Hematopoietic multipotent progenitor cell treated with erythropoietin and hydrocortisone succinate and interleukin-3 and kit ligand, for 17 days (in vitro differentiated cells): ENCODE measurements at regions not wholly inside any gene's neighbourhood (a gene's known extent, or its start where the extent isn't known, plus 50 kb on each side); places are given as distances from the start of the nearest gene placed in this dataset.

Experiments used
- DNase-seq: peaks from one replicate; pipeline ENCODE4 v3.0.0-alpha.2; 2015; ENCODE audit warnings: low spot score

DNA sequence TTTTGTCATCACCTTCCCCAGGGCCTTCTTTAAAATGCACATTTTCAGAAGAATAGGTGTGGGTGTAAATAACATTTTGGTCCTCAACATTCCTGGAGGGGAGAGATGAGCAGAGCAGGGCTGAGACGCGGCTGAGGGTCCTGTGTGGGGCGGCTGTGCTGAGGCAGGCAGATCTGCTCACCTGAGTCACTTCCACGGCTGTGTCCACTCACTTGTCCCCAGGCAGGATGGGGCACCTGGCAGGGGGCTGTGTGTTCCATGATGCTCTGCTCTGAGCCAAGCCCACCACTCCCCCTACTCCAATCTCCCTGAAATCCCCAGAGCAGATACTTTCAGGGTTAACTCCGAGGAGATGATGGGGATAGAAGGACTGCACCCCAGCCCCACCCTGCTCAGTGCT lies 93.8 kb downstream of the GLRX3 start:
- DNase-seq, result no peak

DNA sequence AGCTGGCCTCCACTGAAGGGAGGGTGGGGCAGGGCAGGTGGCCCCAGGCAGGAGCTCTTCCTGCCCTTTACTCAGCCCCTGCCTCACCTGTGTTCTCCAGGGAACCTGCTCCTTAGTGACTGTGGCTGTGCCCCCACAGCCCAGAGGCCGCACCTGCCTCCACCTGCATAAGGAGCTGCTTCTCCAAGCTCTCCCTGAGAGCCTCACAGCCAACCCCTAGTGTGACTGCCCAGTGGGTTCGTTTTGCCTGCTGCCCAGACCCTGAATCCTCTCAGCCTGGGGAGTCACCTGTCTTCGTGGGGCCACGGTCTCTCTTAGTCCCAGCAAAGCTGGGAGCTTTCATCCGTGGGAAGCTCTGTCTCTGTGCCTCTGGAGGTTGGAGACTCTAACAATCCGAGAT lies 94.4 kb downstream of the GLRX3 start:
- DNase-seq, result no peak

DNA sequence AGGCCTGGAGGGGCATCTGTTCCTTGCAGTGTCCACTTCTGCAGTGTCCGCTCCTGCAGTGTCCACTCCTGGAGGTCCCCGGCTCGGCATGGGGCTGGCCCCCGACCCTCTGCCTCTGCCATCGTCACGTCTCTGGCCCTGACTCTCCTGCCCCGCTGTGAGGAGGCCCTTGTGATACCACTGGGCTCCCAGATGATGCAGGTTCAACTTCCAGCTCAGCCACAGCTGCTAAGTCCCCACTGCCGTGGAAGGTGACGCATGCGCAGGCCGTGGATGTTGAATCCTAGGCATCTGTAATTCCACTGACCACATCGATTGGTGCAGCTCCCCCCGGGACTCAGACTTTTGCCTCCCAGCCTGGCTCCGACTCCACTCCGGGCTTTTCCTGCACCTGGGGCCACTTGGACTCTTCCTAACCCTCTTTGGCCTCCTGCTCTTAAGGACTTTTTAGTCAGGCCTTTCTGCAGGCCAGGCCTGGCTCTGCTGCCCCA lies 95.1 kb downstream of the GLRX3 start:
- DNase-seq, result no peak

DNA sequence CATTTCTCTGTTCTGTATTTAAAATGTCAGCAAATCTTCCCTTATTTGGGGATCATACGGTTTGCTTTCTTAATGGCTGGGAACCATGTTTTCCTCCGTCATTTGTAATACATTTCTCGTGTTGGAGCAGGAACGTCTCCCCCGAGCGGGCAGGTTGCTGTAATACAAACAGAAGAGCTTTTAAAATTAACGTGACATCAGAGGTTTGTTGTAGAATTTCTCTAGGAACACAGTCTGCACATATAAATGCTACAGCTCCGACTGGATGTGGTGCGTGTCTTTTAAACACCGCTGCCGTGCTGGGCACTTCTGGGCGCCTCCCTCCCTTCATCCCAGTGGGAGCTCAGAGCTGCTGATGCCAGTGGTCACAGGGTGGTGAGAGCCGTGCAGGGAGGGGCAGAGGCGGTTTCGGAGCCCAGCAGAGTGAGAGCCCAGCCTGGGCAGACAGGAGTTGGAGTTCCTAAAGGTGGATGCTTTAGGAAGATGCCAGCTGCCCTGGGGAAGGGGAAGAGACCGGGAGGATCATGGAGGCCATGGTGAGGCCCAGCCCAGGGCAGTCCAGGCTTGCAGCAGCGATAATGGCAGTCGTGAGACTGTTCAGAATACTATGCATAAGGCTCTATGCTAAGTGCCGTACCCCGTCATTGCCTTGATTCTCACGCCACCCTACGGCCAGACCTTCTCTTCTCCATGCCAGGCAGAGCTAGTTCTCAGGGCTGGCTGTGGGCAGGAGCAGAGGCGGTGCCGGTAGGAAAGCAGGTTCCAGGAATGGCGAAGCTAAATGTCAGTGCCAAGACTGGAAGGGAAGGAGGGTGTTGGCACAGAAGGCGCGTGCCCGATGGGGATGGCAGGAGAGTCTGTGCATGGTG lies 96.2 kb downstream of the GLRX3 start:
- no peak for DNase-seq

DNA sequence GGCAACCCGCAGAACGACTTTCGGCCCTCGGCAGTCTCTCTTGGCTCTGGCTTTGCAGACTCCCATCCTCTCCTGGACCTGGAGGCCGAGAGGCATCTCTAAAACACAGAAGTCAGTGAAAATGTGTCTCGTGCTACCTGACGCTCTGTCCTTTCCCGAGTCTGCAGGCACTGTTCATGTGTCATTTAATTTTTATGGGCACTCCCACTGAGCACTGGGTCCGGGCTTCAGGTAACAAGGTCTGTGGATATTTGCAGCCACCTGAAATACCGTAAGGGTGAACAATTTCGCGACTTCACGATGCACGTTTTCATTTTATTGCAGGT lies 96.8 kb downstream of the GLRX3 start:
- DNase-seq, result no peak

DNA sequence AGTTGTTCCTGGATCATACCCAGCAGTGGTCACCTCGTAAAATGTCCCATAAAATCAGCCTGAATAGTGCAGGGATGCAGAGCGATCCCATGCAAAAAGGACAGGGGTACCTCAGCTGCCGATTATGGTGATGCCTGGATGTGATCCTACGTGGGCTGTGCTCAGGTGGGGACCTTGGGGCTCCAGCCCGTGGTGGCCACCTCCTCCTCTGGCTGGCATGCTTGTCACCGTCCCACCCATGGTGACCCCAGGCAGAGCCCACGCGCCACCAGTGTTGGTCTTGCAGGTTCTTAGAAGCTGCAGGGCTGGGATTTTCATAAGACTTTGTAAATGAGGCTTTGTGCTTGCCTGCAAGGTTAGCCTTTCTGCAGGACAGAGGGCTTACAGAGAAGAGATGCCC lies 97.2 kb downstream of the GLRX3 start:
- DNase-seq, result no peak

DNA sequence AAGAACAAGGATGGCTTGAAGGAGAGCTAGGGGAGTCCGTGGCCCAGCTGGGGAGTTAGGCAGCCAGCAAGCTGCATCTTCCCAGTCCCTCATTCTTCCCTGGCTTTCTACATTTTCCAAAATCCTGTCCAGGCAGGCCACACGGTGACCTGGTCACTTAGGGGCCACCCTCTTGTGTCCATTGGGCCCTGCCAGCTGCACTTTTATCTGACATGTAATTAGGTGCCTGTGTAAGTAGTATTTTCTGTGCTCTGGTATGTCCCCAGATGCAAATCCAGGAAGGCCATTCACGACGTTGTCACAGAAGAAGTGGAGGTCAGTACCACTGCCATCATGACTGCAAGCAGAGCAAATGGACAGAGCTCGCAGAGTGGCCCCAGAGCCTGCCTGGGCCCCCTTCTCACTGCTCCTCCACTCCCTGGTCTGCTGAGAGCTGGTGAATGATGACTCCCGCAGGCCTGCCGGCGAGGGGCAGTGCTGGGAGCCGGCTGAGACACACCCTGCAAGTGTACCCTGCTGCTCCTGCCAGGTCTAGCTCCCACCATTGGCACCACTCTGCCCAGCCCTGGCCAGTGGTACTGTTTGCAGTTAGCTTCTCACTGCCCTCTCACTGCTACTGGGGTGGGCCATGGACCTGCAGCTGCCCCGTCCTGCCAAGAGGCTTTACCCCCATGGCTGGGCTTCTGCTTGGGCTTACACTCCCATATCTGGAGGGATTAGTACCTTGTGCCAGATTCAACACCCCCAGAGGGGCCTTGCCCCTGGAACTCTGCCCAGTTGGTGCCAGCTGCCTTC lies 98.2 kb downstream of the GLRX3 start:
- no peak for DNase-seq

DNA sequence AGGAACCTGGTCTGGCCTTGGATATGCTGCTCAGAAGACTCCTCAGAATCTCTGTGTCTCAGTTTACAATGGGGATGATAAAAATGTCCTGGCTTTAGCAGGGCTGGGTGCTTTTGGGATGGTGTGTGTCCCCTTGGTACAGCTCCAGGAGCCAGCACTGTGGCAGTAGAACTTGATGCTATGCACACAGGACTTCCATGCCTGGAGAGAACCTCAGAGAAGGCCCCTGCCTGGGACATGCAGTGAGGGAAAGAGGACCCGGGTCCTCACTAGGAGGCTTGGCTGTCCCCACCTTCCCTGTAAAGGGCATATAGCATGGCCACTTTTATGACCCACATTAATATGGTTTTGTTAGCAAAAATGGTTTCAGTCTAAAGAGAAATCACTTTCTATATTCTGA lies 100.5 kb downstream of the GLRX3 start:
- no peak for DNase-seq

DNA sequence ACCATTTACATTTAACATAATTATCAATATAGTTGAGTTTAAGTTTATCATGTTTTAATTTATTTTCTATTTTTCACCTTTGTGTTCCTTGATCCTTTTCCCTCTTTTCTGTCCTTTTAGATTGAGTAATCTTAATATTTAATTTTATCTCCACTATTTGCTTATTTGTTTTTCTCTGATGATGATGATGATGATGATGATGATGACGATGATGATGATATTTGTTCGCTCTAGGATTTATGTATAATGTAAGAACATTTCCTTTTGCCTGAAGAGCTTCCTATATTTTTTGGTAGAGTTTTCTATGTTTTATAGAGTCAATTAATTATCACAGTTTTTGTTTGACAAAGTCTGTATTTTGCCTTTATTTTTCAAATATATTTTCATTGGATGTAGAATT lies 104.2 kb downstream of the GLRX3 start:
- DNase-seq, result no peak

DNA sequence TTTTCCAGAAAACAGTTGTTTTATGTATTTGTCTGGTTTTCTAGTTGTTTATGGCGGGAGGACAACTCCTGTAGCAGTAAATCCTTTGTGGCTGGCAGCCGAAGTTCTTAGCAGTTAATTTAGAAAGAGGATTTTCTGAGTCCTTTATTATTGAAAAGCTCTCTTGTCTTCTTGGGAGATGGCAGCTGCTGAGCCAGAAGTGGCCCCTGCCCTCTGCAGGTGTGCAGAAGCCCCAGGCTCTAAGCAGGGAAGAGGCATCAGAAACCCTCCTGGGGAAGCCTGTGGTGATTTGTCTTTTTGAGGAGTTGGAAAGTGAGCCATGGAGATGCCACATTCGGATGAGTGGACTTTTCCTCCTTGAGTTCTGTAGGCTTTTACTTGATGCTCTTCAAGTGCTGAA lies 106.3 kb downstream of the GLRX3 start:
- DNase-seq, result no peak

DNA sequence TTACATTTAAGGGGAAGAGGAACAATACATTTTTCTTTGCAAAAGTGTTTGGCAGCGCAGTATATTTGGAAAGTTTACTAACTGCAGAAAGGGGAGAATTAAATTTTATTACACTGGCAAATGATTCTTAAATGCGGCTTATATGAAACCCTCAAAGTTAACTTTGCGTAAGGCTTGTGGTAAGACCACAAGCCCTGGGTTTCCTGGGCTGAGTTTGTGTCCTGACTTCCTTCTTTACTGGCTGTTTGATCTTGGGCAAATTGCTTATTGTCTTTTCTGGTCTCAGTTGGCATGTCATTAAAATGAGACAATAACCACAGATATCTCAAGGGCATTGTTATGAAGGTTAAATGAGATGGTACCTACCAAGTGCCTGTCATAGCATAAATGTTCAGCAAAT lies 106.8 kb downstream of the GLRX3 start:
- no peak for DNase-seq

DNA sequence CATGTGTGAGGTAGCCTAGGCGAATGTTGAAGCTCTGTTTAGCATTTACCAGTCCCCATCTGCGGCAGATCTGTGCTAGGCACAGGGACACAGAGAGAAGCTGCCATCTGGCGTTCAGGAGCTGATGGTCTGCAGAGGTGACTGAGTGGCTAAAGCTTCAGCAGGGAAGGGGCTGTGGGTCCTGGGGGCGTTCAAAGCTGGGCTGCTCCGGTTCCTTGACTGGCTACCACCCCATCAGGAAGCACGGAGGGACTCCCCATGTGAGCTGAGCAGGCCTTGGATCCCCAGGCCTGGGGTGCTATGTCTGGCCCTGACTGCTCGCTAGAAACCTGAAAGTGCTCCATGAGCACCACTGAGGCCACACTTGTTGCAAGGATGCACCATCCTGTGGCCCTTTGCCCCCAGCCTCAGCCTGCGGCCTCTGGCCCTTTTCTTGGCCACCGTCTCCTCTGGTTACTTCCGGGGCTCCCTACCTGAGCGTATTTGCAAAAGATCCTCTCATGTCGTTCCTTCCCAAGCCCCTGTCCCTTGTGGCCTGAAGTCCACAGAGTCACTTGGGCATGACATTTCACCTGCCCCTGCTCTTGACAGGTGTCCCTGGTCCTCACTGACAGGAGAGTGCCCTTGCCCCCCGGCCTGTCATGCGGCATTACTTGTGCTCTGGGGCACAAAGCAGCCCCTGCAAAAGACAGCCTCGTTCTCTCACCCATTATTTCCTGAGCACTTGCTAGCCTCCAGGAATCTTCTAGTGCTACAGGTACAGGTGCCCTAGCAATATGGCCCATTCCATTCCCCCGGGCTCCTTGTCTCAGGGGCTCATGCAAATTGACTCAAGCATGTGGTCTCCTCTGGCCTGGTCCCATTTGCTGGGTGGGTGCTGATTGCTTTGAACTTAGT lies 108.1 kb downstream of the GLRX3 start:
- no peak for DNase-seq

DNA sequence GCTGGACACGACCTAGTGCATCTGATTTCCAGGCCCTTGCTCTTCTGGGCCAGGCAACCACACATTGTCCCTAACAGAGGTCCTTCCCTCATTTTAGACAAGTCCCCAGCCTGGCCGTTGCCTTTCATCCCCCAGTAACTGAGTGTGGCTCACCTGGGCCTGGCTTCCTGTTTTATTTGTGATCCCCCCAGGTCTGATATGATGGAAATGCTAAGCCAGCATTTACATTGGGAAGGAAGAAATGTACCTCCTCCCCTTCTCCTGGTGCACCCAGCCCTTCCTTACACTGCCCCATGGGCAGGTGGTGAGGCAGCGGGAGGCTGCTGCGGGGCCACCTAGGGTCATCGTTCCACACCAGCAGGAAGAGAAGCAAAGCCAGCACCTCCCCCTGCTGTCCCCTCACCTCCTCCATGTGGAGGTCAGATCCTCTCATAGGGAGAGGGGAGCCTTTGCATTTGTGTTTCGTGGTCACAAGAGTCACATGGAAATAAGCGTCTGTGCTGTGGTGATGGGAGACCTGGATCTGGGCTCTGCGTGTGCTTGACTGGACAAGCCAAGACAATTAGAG lies 108.8 kb downstream of the GLRX3 start:
- DNase-seq, result no peak

DNA sequence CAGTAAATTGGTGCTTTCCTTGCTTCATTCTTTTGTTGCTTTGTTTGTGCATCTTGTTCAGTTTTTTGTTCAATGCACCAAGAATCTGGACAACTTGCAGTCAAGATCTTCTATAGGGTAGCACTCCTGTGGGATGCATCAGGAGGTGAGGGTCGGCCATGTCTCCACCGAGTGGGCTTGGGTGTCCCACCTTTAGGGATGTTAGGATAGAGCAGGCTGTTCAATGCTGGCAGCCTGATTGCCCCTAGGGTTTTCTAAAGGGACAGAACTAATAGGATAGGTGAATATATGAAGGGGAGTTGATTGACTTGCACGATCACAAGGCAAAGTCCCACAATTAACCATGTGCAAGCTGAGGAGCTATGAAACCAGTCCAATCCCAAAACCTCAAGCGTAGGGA lies 109.9 kb downstream of the GLRX3 start:
- no peak for DNase-seq

DNA sequence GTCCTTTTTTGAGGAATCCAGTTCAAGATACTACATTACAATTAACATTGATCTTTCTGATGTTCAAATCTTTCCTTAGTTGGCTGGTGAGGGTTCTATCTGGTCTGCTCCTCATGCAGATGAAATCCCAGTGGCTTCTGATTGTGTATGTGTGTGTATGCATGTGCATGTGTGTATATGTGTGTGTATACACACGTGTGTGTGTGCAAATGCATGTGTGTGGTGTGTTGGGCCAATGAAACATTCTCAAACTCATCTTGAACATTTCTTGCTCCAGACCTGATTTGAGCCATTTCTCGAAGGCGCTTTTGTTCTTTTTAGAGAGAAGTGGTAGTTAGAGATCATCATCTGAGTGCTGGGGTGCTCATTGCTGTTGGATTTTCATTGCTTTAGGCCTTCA lies 113.9 kb downstream of the GLRX3 start:
- no peak for DNase-seq

DNA sequence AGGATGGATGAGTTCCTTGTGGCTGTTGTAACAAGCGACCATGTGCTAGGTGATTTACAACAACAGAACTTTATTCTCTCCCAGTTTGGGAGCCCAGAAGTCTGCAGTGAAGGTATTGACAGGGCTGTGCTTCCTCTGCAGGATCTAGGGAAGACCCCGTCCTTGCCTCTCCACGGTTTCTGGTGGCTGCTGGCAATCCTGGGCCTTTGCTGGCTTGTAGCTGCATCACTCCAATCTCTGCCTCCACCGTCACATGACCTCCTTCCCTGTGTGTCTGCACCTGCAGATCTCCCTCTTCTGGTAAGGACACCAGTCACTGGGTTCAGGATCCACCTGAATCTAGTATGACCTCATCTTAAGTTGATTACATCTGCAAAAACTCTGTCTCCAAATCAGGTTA lies 115.6 kb downstream of the GLRX3 start:
- no peak for DNase-seq

DNA sequence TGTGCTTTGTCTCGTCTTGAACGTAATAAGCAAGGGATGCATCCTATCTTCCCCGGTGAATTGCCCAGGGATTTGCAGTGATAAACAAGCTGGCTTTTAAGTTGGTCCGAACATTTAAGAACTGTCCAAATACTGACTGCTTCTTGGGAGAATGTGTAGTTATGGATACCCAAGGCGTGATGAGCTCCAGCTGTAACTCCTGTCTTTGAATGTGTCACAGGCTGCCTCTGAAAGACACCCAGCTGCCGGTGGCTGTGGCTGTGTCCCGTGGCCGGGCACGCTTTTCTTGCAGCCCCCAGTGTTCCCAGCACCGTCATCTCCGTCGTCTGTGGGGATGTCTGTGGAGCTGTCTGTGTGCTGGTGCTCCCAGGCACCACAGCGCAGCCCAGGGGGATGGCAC lies 118.1 kb downstream of the GLRX3 start:
- no peak for DNase-seq

DNA sequence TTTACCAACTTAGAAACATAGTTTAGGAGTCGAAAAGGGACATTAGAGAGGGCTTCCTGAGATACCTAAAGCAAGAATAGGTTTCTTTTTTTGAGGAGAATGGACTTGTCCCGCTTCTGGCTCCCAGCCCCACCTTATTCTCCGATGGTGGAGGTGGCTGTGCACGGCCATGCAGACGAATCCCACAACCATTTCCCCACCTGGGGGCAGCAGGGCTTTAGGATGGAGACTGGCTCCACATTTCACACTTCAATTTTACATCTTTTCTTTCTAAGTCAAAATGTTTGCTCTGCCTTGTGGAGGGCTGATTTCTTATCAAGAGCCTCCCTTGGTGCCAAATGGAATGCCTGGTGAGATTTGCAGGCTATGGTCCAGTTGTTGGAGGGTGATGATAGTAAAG lies 118.5 kb downstream of the GLRX3 start:
- DNase-seq, result no peak

DNA sequence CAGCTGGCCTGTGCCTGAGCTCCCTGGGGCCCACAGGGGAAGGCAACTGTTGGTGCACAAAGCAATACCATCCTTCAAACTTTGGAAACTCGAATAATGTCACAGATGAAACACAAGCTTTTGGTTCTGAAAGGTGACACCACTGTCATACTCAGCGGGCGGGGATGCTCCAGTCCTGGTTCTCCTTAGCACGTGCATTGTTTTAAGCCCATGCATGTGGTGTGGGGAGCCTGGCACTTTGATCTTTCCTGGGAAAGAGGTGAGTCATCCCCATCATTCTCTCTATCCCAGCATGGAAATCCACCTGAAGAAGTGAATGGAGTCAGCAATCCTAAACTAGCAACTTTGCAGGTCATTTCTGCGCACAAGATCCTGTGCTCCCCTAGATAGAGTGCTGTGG lies 119.6 kb downstream of the GLRX3 start:
- no peak for DNase-seq

DNA sequence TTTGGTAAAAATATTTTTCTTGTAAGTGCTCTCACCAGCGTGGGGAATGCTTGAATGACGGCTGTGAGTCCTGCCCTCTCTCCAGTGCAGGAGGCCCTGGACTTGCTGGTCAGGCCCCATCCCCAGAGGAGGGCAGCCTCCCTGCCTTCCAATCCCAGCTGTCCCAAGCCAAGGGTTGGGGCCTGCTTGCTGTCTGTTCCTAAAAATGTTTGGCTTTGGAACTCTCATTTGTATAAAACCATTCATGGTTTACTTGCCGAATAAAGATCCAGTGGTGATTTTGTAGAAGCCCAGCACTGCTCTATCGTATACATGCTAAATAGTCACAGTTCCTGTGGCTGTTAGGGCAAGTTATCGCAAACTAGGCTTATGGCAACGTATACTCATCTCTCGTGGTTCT lies 121.7 kb downstream of the GLRX3 start:
- DNase-seq, result no peak

DNA sequence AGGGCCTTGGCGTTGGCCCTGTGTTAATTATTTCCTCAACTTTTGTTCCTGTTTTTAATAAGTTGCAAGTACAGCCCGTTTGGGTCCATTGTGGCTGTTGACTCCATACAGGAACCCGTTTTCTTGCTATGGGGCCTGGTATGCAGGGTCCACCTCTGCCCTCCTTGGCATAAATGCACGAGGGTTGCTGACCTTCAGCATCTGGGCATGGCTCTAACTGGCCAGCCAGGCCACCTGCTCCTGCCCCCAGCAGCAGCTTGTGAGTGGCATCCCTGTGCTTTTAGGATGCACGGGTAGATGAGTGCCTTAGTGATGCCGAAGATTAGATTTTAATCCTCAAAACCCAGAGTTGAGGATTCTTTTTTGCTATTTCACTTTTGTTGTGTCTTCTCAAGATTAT lies 123.2 kb downstream of the GLRX3 start:
- no peak for DNase-seq

DNA sequence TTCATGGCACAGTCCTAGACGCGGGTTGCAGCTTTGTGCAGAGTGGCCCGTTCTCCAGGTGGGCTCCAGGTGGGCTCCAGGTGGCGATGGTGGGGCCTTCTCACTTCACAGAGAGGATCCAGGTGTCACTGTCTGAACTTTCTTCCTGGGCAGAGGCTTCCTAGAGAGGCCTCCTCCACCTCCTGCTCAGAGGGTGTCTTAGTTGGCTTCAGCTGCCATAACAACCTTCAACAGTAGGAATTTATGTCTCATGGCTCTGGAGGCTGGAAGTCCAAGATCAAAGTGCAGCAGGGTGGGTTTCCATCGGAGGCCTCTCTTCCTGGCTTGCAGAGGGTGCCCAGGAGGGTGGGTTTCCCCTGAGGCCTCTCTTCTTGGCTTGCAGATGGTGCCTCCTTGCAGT lies 125.1 kb downstream of the GLRX3 start:
- no peak for DNase-seq
